GM12878 (cell line): ENCODE measurements at regions not wholly inside any gene's neighbourhood (a gene's known extent, or its start where the extent isn't known, plus 50 kb on each side); places are given as distances from the start of the nearest gene placed in this dataset.
A peak's percentile ranks its signal among the peaks of the same experiment; 100 is the strongest.

ENCODE experiments used
- ATAC-seq: fragments of 200-7000 bp; cut with Tn5 transposase; 3 replicates; pipeline ENCODE4 v1.9.1; 2020; ENCODE audit warnings: mild to moderate bottlenecking, moderate library complexity
- BruUV-seq: library from RNA; stranded (reverse); fragments of 400-500 nt; replicated peaks from 2 replicates; lab custom pipeline; 2021; lab: Mats Ljungman, UMichigan
- CTCF ChIA-PET: fragments of 300-600 bp; sonication (Branson Sonifier 250); formaldehyde crosslinking; extraction: SDS; loops from one replicate; lab custom pipeline; 2021; ENCODE audit warnings: inconsistent platforms; lab: Yijun Ruan, JAX
- POLR2A ChIA-PET: fragments of 350-600 bp; formaldehyde crosslinking; extraction: SDS; loops from one replicate; lab custom pipeline; 2021; ENCODE audit warnings: inconsistent platforms; lab: Charles Lee
- RAD21 ChIA-PET: fragments of 300-600 bp; sonication (Branson Sonifier 250); formaldehyde crosslinking; loops from one replicate; lab custom pipeline; 2023; ENCODE audit warnings: antibody characterized with exemption; ENCODE audit not compliant: unreplicated experiment; lab: Charles Lee
- SMC1A ChIA-PET: fragments of 300-600 bp; sonication (Branson Sonifier 250); formaldehyde crosslinking; loops from one replicate; lab custom pipeline; 2023; ENCODE audit not compliant: unreplicated experiment, uncharacterized antibody; lab: Charles Lee
- DNase-seq: peaks from one replicate; pipeline ENCODE4 v3.0.0-alpha.2; 2011; ENCODE audit warnings: low read depth, low spot score
- FAIRE-seq: peaks from 3 replicates; lab custom pipeline; 2011; peaks lifted over from hg19 to GRCh38; lab: Jason Lieb, UNC
- H2AFZ ChIP-seq: 2 replicates; pipeline ENCODE4 v1.6.0; 2011; ENCODE audit warnings: low read depth, low read length, control low read depth; ENCODE audit not compliant: control insufficient read depth
- H3K27ac ChIP-seq: 2 replicates; pipeline ENCODE4 v1.5.1; 2011; ENCODE audit warnings: control low read depth; ENCODE audit not compliant: control insufficient read depth, insufficient read depth
- H3K27me3 ChIP-seq, 2 experiments: replicated peaks in 1 of 2; 2 replicates each; pipeline versions ENCODE4 v1.6.0 to v1.6.1; 2011; ENCODE audit warnings: low read length in 1 of 2; ENCODE audit not compliant: control insufficient read depth in 2 of 2, insufficient read depth in 2 of 2
- H3K36me3 ChIP-seq, 2 experiments: 2 replicates each; pipeline ENCODE4 v1.5.1; 2011; ENCODE audit warnings: low read length in 1 of 2; ENCODE audit not compliant: control insufficient read depth in 2 of 2, insufficient read depth in 2 of 2
- H3K4me1 ChIP-seq: 2 replicates; pipeline ENCODE4 v1.6.1; 2011; ENCODE audit warnings: mild to moderate bottlenecking, low read length, moderate library complexity, mixed read lengths; ENCODE audit not compliant: control insufficient read depth, insufficient read depth
- H3K4me2 ChIP-seq: 2 replicates; pipeline ENCODE4 v1.6.0; 2011; ENCODE audit warnings: control low read depth; ENCODE audit not compliant: control insufficient read depth, insufficient read depth
- H3K4me3 ChIP-seq: fragments of 200-600 bp; sonication (generic); 2 replicates; pipeline ENCODE4 v1.5.1; 2016
- H3K79me2 ChIP-seq: 2 replicates; pipeline ENCODE4 v1.6.0; 2011; ENCODE audit warnings: low read length; ENCODE audit not compliant: control insufficient read depth, insufficient read depth
- H3K9ac ChIP-seq: 2 replicates; pipeline ENCODE4 v1.8.0; 2011; ENCODE audit warnings: low read length, control low read depth, mixed read lengths; ENCODE audit not compliant: control insufficient read depth, insufficient read depth
- H3K9me3 ChIP-seq: replicated peaks from 3 replicates; pipeline ENCODE4 v1.5.1; 2011; ENCODE audit warnings: mild to moderate bottlenecking, low read length; ENCODE audit not compliant: control insufficient read depth, insufficient read depth
- H4K20me1 ChIP-seq: 2 replicates; pipeline ENCODE4 v1.6.0; 2011; ENCODE audit not compliant: control insufficient read depth, insufficient read depth
- E2F4 ChIP-seq: IDR thresholded peaks from 2 replicates; pipeline ENCODE4 v1.6.1; 2012; ENCODE audit warnings: low read depth, low read length, improper control_type of control experiment
- HDAC2 ChIP-seq: fragments of 200-600 bp; sonication (generic); IDR thresholded peaks from 2 replicates; pipeline ENCODE4 v1.6.1; 2017
- MYB ChIP-seq: fragments of 150-350 bp; IDR thresholded peaks from 2 replicates; pipeline ENCODE4 v1.6.1; 2014; ENCODE audit warnings: mild to moderate bottlenecking, low read depth, low read length, borderline replicate concordance
- SREBF2 ChIP-seq: IDR thresholded peaks from 2 replicates; pipeline ENCODE4 v1.6.1; 2012; ENCODE audit warnings: mild to moderate bottlenecking, low read length
- STAT3 ChIP-seq: IDR thresholded peaks from 2 replicates; pipeline ENCODE4 v1.6.1; 2011; ENCODE audit warnings: low read depth, low read length, improper control_type of control experiment
- WGBS: methylation state at CpG from one replicate; pipeline ENCODE4 v1.1.6; 2016; ENCODE audit warnings: low lambda C conversion rate; ENCODE audit not compliant: insufficient replicate concordance, insufficient coverage; ENCODE audit errors: missing lambda C conversion rate; 5-methylcytosine and 5-hydroxymethylcytosine counted together
- in situ Hi-C: fragments of 300-500 bp; cut with MboI; formaldehyde crosslinking; loops from 9 replicates; pipeline ENCODE4 v1.14.3; 2018; ENCODE audit warnings: mixed read lengths
- intact Hi-C: fragments of 100-400 bp; cut with micrococcal nuclease; formaldehyde crosslinking; loops from one replicate; pipeline ENCODE4 v1.14.2; 2022; ENCODE audit not compliant: unreplicated experiment
- TF ChIP-seq, protein P1 (sequence below): fragments of 450-650 bp; IDR thresholded peaks from 2 replicates; pipeline ENCODE4 v1.6.1; 2017; ENCODE audit warnings: mild to moderate bottlenecking, moderate library complexity
- TF ChIP-seq, protein P2 (sequence below): fragments of 450-650 bp; IDR thresholded peaks from 2 replicates; pipeline ENCODE4 v1.6.1; 2017; ENCODE audit warnings: mild to moderate bottlenecking, moderate library complexity
- TF ChIP-seq, protein P3 (sequence below): IDR thresholded peaks from 2 replicates; pipeline ENCODE4 v1.6.1; 2012; ENCODE audit warnings: improper control_type of control experiment, low read depth, low read length; ENCODE audit not compliant: insufficient replicate concordance

DNA sequence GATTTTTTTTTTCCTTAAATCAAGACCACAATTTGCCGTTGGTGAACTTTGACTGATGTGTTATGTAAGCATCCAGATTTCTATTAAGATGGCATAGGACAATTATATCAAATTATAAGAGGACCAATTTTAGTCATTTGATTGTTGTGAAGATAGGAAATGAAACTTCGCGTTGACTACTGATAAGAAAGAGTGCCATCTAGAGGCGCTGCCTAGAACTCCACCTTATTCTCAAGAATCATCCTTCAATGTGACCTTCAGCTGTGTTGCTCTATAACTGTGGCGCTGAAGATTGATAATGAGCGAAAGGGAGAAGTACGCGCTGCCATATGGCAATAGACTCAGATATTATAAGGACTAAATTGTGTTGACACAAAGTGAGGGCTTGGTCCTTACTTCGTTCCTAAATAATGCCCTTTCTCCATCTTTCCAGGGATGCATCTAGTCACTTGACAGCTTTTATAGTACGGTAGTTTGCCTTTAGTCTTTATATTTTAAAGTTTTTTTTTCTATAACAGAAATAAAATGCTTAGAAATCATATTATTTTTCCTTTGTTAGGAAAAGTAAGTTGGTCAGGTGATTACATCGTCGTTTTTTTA, 350.8 kb upstream of the STXBP6 start:
- intact Hi-C loops, result no loop called here
- WGBS, result 26% methylated on average over 12 of the region's 12 CpGs
- POLR2A ChIA-PET, result no interaction called here
- SMC1A ChIA-PET, result interaction anchor here (0.6 to 2.5 kb wide), 6 partner anchors 20 to 691 kb away, joined by 3 to 10 read pairs (median 3); no protein-coding TSS in a partner anchor
- ATAC-seq, result peak; percentile 79
- CTCF ChIA-PET, result interaction anchor here (0.6 to 8.0 kb wide), 25 partner anchors 10 to 794 kb away, joined by 3 to 50 read pairs (median 4); no protein-coding TSS in a partner anchor
- FAIRE-seq, result no peak
- RAD21 ChIA-PET, result interaction anchor here (0.8 to 1.3 kb wide), 5 partner anchors 11 to 594 kb away, joined by 3 to 4 read pairs (median 3); no protein-coding TSS in a partner anchor
- BruUV-seq, result no TSS peak
- Histone ChIP-seq H3K4me2 (no peak overlapping the region), H3K27me3 (no peaks in the 10 kb centered on the region), H3K9ac (no peak overlapping the region), H3K27ac (no peak overlapping the region), H3K4me1 (no peaks in the 10 kb centered on the region), H2AFZ (no peak overlapping the region), H4K20me1 (no peaks in the 10 kb centered on the region), H3K36me3 (no peaks in the 10 kb centered on the region), H3K79me2 (no peaks in the 10 kb centered on the region), H3K9me3 (no peaks in the 10 kb centered on the region), H3K4me3 (no peak overlapping the region)
- in situ Hi-C loops, result loop anchor here (25.0 kb wide), 1 partner anchor 663 kb away; no protein-coding TSS in a partner anchor
- no peak for DNase-seq
- TF ChIP-seq, protein P1, sequence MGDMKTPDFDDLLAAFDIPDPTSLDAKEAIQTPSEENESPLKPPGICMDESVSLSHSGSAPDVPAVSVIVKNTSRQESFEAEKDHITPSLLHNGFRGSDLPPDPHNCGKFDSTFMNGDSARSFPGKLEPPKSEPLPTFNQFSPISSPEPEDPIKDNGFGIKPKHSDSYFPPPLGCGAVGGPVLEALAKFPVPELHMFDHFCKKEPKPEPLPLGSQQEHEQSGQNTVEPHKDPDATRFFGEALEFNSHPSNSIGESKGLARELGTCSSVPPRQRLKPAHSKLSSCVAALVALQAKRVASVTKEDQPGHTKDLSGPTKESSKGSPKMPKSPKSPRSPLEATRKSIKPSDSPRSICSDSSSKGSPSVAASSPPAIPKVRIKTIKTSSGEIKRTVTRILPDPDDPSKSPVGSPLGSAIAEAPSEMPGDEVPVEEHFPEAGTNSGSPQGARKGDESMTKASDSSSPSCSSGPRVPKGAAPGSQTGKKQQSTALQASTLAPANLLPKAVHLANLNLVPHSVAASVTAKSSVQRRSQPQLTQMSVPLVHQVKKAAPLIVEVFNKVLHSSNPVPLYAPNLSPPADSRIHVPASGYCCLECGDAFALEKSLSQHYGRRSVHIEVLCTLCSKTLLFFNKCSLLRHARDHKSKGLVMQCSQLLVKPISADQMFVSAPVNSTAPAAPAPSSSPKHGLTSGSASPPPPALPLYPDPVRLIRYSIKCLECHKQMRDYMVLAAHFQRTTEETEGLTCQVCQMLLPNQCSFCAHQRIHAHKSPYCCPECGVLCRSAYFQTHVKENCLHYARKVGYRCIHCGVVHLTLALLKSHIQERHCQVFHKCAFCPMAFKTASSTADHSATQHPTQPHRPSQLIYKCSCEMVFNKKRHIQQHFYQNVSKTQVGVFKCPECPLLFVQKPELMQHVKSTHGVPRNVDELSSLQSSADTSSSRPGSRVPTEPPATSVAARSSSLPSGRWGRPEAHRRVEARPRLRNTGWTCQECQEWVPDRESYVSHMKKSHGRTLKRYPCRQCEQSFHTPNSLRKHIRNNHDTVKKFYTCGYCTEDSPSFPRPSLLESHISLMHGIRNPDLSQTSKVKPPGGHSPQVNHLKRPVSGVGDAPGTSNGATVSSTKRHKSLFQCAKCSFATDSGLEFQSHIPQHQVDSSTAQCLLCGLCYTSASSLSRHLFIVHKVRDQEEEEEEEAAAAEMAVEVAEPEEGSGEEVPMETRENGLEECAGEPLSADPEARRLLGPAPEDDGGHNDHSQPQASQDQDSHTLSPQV, result no peak
- TF ChIP-seq MYB, result no peak
- TF ChIP-seq STAT3, result no peak
- TF ChIP-seq, protein P2, sequence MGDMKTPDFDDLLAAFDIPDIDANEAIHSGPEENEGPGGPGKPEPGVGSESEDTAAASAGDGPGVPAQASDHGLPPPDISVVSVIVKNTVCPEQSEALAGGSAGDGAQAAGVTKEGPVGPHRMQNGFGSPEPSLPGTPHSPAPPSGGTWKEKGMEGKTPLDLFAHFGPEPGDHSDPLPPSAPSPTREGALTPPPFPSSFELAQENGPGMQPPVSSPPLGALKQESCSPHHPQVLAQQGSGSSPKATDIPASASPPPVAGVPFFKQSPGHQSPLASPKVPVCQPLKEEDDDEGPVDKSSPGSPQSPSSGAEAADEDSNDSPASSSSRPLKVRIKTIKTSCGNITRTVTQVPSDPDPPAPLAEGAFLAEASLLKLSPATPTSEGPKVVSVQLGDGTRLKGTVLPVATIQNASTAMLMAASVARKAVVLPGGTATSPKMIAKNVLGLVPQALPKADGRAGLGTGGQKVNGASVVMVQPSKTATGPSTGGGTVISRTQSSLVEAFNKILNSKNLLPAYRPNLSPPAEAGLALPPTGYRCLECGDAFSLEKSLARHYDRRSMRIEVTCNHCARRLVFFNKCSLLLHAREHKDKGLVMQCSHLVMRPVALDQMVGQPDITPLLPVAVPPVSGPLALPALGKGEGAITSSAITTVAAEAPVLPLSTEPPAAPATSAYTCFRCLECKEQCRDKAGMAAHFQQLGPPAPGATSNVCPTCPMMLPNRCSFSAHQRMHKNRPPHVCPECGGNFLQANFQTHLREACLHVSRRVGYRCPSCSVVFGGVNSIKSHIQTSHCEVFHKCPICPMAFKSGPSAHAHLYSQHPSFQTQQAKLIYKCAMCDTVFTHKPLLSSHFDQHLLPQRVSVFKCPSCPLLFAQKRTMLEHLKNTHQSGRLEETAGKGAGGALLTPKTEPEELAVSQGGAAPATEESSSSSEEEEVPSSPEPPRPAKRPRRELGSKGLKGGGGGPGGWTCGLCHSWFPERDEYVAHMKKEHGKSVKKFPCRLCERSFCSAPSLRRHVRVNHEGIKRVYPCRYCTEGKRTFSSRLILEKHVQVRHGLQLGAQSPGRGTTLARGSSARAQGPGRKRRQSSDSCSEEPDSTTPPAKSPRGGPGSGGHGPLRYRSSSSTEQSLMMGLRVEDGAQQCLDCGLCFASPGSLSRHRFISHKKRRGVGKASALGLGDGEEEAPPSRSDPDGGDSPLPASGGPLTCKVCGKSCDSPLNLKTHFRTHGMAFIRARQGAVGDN, result no peak
- TF ChIP-seq, protein P3, sequence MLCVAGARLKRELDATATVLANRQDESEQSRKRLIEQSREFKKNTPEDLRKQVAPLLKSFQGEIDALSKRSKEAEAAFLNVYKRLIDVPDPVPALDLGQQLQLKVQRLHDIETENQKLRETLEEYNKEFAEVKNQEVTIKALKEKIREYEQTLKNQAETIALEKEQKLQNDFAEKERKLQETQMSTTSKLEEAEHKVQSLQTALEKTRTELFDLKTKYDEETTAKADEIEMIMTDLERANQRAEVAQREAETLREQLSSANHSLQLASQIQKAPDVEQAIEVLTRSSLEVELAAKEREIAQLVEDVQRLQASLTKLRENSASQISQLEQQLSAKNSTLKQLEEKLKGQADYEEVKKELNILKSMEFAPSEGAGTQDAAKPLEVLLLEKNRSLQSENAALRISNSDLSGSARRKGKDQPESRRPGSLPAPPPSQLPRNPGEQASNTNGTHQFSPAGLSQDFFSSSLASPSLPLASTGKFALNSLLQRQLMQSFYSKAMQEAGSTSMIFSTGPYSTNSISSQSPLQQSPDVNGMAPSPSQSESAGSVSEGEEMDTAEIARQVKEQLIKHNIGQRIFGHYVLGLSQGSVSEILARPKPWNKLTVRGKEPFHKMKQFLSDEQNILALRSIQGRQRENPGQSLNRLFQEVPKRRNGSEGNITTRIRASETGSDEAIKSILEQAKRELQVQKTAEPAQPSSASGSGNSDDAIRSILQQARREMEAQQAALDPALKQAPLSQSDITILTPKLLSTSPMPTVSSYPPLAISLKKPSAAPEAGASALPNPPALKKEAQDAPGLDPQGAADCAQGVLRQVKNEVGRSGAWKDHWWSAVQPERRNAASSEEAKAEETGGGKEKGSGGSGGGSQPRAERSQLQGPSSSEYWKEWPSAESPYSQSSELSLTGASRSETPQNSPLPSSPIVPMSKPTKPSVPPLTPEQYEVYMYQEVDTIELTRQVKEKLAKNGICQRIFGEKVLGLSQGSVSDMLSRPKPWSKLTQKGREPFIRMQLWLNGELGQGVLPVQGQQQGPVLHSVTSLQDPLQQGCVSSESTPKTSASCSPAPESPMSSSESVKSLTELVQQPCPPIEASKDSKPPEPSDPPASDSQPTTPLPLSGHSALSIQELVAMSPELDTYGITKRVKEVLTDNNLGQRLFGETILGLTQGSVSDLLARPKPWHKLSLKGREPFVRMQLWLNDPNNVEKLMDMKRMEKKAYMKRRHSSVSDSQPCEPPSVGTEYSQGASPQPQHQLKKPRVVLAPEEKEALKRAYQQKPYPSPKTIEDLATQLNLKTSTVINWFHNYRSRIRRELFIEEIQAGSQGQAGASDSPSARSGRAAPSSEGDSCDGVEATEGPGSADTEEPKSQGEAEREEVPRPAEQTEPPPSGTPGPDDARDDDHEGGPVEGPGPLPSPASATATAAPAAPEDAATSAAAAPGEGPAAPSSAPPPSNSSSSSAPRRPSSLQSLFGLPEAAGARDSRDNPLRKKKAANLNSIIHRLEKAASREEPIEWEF, result no peak
- no peak for TF ChIP-seq HDAC2
- no peak for TF ChIP-seq E2F4
- no peak for TF ChIP-seq SREBF2
